Trophoblast cell (in vitro differentiated cells and primary cell): ENCODE measurements at regions not wholly inside any gene's neighbourhood (a gene's known extent, or its start where the extent isn't known, plus 50 kb on each side); places are given as distances from the start of the nearest gene placed in this dataset.

Source experiments
- DNase-seq, 2 donors: peaks; one replicate each; pipeline ENCODE4 v3.0.0-alpha.2; 2016
- H2AFZ ChIP-seq: 2 replicates; pipeline ENCODE4 v1.6.1; 2013; ENCODE audit warnings: low read length, moderate library complexity, mild to moderate bottlenecking; ENCODE audit not compliant: insufficient read depth, poor library complexity
- H2AK5ac ChIP-seq: 2 replicates; pipeline ENCODE4 v1.6.1; 2013; ENCODE audit warnings: mild to moderate bottlenecking, low read length
- H2BK120ac ChIP-seq: 2 replicates; pipeline ENCODE4 v1.6.1; 2013; ENCODE audit warnings: low read length, mild to moderate bottlenecking, moderate library complexity; ENCODE audit not compliant: insufficient read depth, poor library complexity
- H2BK12ac ChIP-seq: 2 replicates; pipeline ENCODE4 v1.6.1; 2013; ENCODE audit warnings: mild to moderate bottlenecking, low read length, moderate library complexity
- H2BK5ac ChIP-seq: 2 replicates; pipeline ENCODE4 v1.6.1; 2013; ENCODE audit warnings: low read length, low read depth, moderate library complexity, mild to moderate bottlenecking; ENCODE audit not compliant: poor library complexity
- H3K14ac ChIP-seq: 2 replicates; pipeline ENCODE4 v1.6.1; 2013; ENCODE audit warnings: mild to moderate bottlenecking, low read length
- H3K18ac ChIP-seq: 2 replicates; pipeline ENCODE4 v1.6.1; 2013; ENCODE audit warnings: mild to moderate bottlenecking, low read length
- H3K23ac ChIP-seq: 2 replicates; pipeline ENCODE4 v1.6.1; 2013; ENCODE audit warnings: low read length
- H3K27ac ChIP-seq: 2 replicates; pipeline ENCODE4 v1.5.1; 2013; ENCODE audit warnings: low read depth, mild to moderate bottlenecking, inconsistent platforms, low read length, moderate library complexity
- H3K27me3 ChIP-seq: 2 replicates; pipeline ENCODE4 v1.6.1; 2013; ENCODE audit warnings: inconsistent platforms, mild to moderate bottlenecking, low read length, moderate library complexity; ENCODE audit not compliant: insufficient read depth
- H3K36me3 ChIP-seq, 2 experiments: 1 replicate in 1 of 2; 2 replicates in 1 of 2; pipeline ENCODE4 v1.6.1; 2013; ENCODE audit warnings: low read length in 2 of 2, mild to moderate bottlenecking in 2 of 2, moderate library complexity in 1 of 2; ENCODE audit not compliant: insufficient read depth in 2 of 2, control insufficient read depth in 1 of 2
- H3K4ac ChIP-seq: 2 replicates; pipeline ENCODE4 v1.6.1; 2013; ENCODE audit warnings: low read depth, mild to moderate bottlenecking, low read length, moderate library complexity
- H3K4me1 ChIP-seq, 2 experiments: 1 replicate in 1 of 2; 2 replicates in 1 of 2; pipeline ENCODE4 v1.6.1; 2013; ENCODE audit warnings: low read length in 2 of 2, mild to moderate bottlenecking in 2 of 2, moderate library complexity in 1 of 2; ENCODE audit not compliant: insufficient read depth in 2 of 2, control insufficient read depth in 1 of 2
- H3K4me2 ChIP-seq: 2 replicates; pipeline ENCODE4 v1.6.1; 2013; ENCODE audit warnings: inconsistent platforms, mild to moderate bottlenecking, low read length, moderate library complexity
- H3K4me3 ChIP-seq: 2 replicates; pipeline ENCODE4 v1.5.1; 2013; ENCODE audit warnings: mild to moderate bottlenecking, low read depth, low read length, inconsistent platforms
- H3K79me1 ChIP-seq: one replicate; pipeline ENCODE4 v1.6.1; 2013; ENCODE audit warnings: low read length
- H3K79me2 ChIP-seq: 2 replicates; pipeline ENCODE4 v1.6.1; 2013; ENCODE audit warnings: low read length, mild to moderate bottlenecking; ENCODE audit not compliant: control insufficient read depth, insufficient read depth, poor library complexity
- H3K9ac ChIP-seq: 2 replicates; pipeline ENCODE4 v1.6.1; 2013; ENCODE audit warnings: mild to moderate bottlenecking, low read length
- H3K9me3 ChIP-seq: 2 replicates; pipeline ENCODE4 v1.6.1; 2013; ENCODE audit warnings: low read depth, mild to moderate bottlenecking, control low read depth, inconsistent platforms, low read length; ENCODE audit not compliant: insufficient read depth
- H4K12ac ChIP-seq: 2 replicates; pipeline ENCODE4 v1.6.1; 2013; ENCODE audit warnings: low read depth, mild to moderate bottlenecking, low read length, moderate library complexity
- H4K8ac ChIP-seq: 2 replicates; pipeline ENCODE4 v1.6.1; 2013; ENCODE audit warnings: low read depth, mild to moderate bottlenecking, low read length, moderate library complexity
- H4K91ac ChIP-seq: one replicate; pipeline ENCODE4 v1.6.1; 2013; ENCODE audit warnings: low read depth, mild to moderate bottlenecking, low read length, moderate library complexity
- WGBS: extraction: QIAGEN DNeasy Blood & Tissue Kit; methylation state at CpG from one replicate; pipeline ENCODE4 v1.1.7; 2013; ENCODE audit warnings: missing lambda C conversion rate; ENCODE audit not compliant: insufficient read length, insufficient coverage; ENCODE audit errors: extremely low coverage; 5-methylcytosine and 5-hydroxymethylcytosine counted together

DNA sequence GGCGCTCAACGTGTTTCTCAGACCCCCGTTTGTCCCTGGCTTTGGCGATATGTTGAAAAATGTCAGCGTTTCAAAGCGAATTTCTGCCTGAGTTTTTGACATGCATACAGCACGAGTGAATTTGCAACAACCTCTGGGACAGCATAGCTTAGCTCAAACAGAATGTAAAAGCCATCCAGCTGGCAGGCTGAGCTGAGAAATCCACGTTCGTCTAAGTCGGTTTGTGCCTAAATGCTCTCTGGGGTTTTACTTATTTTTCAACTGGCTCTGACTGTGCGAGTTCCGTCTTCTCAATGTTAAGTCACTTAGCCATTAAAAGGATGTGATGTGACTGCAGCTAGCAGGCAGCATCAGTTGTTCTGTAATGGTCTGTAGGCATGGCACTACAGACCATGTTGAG lies 243.5 kb upstream of the SLCO3A1 start:
- H2BK120ac ChIP-seq: no peak overlapping the region
- no peak overlapping the region for H2AFZ ChIP-seq
- no peak overlapping the region for H3K23ac ChIP-seq
- no peaks in the 10 kb centered on the region for H3K79me1 ChIP-seq
- H4K12ac ChIP-seq: no peak overlapping the region
- no CpG with 5 or more reads among the region's 12 CpGs for WGBS
- no peaks in the 10 kb centered on the region for H3K27me3 ChIP-seq
- no peak overlapping the region for H3K4me2 ChIP-seq
- no peaks in the 10 kb centered on the region for H3K9me3 ChIP-seq
- DNase-seq: no peak
- H3K27ac ChIP-seq: no peak overlapping the region
- H3K36me3 ChIP-seq: no peaks in the 10 kb centered on the region
- no peak overlapping the region for H4K91ac ChIP-seq
- H3K4me1 ChIP-seq: no peaks in the 10 kb centered on the region
- H3K9ac ChIP-seq: no peak overlapping the region
- no peak overlapping the region for H2BK5ac ChIP-seq
- H3K4me3 ChIP-seq: no peak overlapping the region
- H2AK5ac ChIP-seq: no peak overlapping the region
- no peak overlapping the region for H3K4ac ChIP-seq
- no peak overlapping the region for H3K14ac ChIP-seq
- H3K79me2 ChIP-seq: no peaks in the 10 kb centered on the region
- no peak overlapping the region for H3K18ac ChIP-seq
- H2BK12ac ChIP-seq: no peak overlapping the region
- no peak overlapping the region for H4K8ac ChIP-seq

DNA sequence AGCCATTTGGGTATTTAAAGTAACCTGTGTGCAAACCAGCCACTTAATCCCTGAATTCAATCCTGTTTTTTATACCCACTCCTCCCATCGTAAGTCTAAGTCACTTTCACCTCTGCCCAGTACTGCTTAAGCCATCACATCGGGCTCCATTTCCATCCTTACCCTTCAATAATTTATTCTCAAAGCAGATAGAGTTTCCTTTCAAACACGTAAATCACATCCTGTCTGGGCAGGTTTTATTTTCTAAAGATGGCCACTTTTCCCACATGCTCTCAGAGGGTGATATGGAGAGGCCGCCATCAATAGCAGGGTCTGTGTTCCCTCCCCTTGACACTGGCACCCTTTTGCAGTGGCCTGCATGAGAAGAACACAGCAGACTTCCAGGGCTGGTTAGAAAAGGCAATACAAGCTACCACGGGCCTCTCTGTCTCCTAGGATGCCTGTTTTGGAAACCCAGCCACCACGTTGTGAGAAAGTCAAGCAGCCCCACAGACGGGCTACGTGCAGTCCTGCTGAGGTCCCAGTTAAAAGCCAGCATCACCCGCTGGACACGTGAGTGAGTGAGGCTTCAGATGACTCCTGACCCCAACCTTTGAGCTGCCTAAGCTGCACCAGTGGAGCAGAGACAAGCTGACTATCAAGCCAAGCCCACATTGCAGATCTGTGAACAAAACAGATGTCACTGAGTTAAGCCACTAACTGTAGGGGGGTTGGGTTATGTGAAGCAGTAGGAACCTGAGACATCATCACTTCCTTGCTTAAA lies 241.8 kb upstream of the SLCO3A1 start:
- Histone ChIP-seq H2BK120ac (no peak overlapping the region), H3K9me3 (no peaks in the 10 kb centered on the region), H3K4me3 (no peak overlapping the region), H3K27ac (no peak overlapping the region), H3K4ac (no peak overlapping the region), H2BK5ac (no peak overlapping the region), H3K14ac (no peak overlapping the region), H2AK5ac (no peak overlapping the region), H4K12ac (no peak overlapping the region), H3K27me3 (no peaks in the 10 kb centered on the region), H4K8ac (no peak overlapping the region), H2BK12ac (no peak overlapping the region), H3K23ac (no peak overlapping the region), H3K79me2 (no peaks in the 10 kb centered on the region), H3K18ac (no peak overlapping the region), H3K9ac (no peak overlapping the region), H3K4me1 (no peaks in the 10 kb centered on the region), H3K36me3 (no peaks in the 10 kb centered on the region), H3K4me2 (no peak overlapping the region), H3K79me1 (no peaks in the 10 kb centered on the region), H2AFZ (no peak overlapping the region), H4K91ac (no peak overlapping the region)
- no peak for DNase-seq
- no CpG with 5 or more reads among the region's 10 CpGs for WGBS

DNA sequence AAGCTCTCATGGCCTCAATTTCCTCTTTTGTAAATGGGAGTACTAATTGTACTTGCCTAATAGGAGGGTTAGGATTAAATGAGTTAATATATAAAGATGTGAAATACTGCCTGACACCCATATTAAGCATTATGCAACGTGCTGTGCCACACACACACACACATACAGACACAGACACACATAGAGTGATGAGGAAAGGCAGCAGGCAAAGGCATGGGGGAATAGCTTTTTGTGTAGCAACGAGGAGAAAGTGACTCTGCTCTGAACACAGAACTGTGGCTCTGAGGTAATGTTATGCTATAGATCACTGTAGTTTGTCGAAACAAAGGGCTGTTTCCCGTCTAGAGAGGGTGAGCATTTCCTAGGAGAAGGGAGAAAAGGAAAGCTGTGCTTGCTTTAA lies 233.3 kb upstream of the SLCO3A1 start:
- Histone ChIP-seq H3K9me3 (no peaks in the 10 kb centered on the region), H3K79me2 (no peaks in the 10 kb centered on the region), H3K27me3 (no peaks in the 10 kb centered on the region), H2BK5ac (no peak overlapping the region), H3K4ac (no peak overlapping the region), H4K91ac (no peak overlapping the region), H4K8ac (no peak overlapping the region), H3K4me2 (no peak overlapping the region), H3K4me1 (peaks cover 9 to 10% of the 10 kb centered on the region in 2 experiments), H2BK120ac (no peak overlapping the region), H3K14ac (no peak overlapping the region), H3K18ac (no peak overlapping the region), H2BK12ac (no peak overlapping the region), H3K27ac (no peak overlapping the region), H4K12ac (no peak overlapping the region), H3K23ac (no peak overlapping the region), H3K79me1 (peaks cover 2% of the 10 kb centered on the region), H3K4me3 (no peak overlapping the region), H3K36me3 (no peaks in the 10 kb centered on the region), H2AFZ (no peak overlapping the region), H3K9ac (no peak overlapping the region), H2AK5ac (no peak overlapping the region)
- DNase-seq: no peak
- WGBS: no CpG with 5 or more reads among the region's 4 CpGs

DNA sequence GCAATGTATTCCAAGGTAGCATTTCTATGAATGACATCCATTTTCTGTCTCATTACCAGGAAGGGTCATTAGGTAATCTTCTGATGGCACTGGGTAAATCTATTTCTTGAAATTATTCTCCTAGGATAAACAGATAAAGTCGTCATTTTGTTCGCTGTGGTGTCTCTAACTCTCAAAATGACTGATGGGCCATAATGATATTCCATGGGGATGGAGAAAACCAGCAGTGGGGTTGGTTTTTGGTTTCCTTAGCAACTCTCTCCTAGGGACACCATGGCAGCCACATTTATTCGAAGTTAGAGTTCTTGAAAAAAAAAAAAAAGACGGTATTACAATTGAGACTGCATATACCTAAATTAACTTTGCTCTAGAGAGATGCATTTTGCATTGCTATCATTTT lies 231.3 kb upstream of the SLCO3A1 start:
- no peak overlapping the region for H3K27ac ChIP-seq
- H2AFZ ChIP-seq: no peak overlapping the region
- H3K4ac ChIP-seq: no peak overlapping the region
- H2AK5ac ChIP-seq: no peak overlapping the region
- peaks cover 5% of the 10 kb centered on the region for H3K79me1 ChIP-seq
- no peak overlapping the region for H2BK5ac ChIP-seq
- no peak overlapping the region for H3K14ac ChIP-seq
- no peak overlapping the region for H4K8ac ChIP-seq
- H3K23ac ChIP-seq: no peak overlapping the region
- H3K79me2 ChIP-seq: no peaks in the 10 kb centered on the region
- no peak for DNase-seq
- H3K4me1 ChIP-seq: peaks cover 17 to 18% of the 10 kb centered on the region in 2 experiments
- no peaks in the 10 kb centered on the region for H3K27me3 ChIP-seq
- H4K91ac ChIP-seq: no peak overlapping the region
- no peak overlapping the region for H4K12ac ChIP-seq
- no peaks in the 10 kb centered on the region for H3K9me3 ChIP-seq
- no peak overlapping the region for H3K4me2 ChIP-seq
- no CpG with 5 or more reads among the region's 4 CpGs for WGBS
- H3K18ac ChIP-seq: no peak overlapping the region
- H2BK120ac ChIP-seq: no peak overlapping the region
- H3K9ac ChIP-seq: no peak overlapping the region
- H3K36me3 ChIP-seq: no peaks in the 10 kb centered on the region
- no peak overlapping the region for H3K4me3 ChIP-seq
- H2BK12ac ChIP-seq: no peak overlapping the region
